Activated CD4-positive, CD25-positive, alpha-beta regulatory T cell treated with anti-CD3 and anti-CD28 coated beads, Interleukin-2, amount 50 U/mL, for 24 hours (primary cell): ENCODE measurements at regions not wholly inside any gene's neighbourhood (a gene's known extent, or its start where the extent isn't known, plus 50 kb on each side); places are given as distances from the start of the nearest gene placed in this dataset.

Experiments used
- ATAC-seq, 2 donors: fragments of 150-1000 bp; cut with Tn5 transposase; one replicate each; pipeline ENCODE4 v1.10.0; 2021; ENCODE audit warnings: mild to moderate bottlenecking in 1 of 2, moderate library complexity in 1 of 2

DNA sequence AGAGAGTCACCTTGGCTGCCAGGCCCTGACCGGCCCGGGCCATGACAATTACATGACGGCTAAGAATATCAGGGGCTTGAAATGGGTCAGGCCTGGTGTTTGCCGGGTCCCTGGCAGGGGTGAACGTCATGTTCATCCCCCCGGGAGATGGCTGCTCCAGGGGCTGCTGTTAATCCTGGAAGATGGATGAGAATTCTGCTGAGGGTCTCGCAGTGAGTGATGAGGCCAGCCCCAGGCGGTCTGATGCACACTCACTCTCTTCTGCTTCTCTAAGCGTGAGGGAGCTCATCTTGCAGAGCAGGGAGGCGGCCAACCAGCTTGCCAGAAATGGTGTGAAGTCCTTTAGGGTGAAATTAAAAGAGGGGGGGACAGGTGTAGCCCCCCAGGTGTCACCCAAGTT lies 101.3 kb upstream of the ANO1 start:
- ATAC-seq: no peak

DNA sequence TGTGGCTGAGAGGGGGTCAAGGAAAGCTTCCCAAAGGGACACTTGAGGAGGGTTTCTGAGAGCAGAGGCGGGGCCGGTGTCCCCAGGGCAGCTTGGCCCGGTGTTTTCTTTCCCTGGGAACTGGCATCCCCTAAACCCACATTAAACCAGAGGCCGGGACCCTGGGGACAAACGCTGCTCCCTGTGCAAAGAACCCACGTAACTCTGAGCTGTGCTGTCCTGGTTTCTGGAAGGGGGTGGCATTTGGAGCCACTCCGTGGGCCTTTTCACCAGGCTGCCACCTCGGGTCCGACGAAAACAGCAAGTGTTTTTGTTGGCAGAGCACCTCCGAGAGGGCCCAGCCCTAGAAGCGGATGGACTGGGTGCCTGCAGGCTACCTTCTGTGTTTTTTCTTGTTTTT lies 100.2 kb upstream of the ANO1 start:
- no peak for ATAC-seq

DNA sequence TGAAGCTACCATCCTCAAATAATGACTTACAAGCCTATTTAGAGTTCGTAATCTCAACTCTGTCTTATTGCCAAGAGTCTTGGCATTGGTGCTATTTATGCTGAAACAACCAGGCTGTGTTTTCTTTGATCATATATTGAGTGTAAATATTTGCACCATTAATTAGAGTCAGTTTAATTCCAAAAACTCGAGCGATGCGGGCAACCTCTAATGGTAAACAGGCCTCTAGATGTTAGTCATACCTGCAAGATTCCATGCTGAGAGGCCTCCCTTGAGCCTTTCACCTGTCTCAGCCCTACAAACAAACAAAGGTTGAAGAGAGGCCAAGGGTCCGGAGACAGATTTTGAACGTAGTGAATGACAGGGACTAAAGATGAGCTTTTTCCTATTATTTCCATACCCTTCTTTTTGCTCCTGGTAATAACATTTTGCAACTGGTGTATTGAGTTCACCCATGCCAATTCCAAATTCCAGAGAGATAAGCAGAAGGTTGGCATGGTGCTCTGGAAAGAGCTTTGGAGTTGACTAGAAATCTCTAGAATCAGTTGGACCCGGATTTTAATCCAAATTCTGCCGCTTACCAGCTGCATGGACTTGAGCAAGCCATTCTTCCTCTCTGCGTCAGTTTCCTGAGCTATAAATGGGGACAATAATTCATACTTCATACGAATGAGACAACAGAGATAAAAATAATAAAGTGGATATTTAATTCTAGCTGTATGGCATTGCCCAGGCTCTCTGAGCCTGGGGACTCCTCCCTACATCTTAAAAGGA lies 99.1 kb upstream of the ANO1 start:
- ATAC-seq: no peak

DNA sequence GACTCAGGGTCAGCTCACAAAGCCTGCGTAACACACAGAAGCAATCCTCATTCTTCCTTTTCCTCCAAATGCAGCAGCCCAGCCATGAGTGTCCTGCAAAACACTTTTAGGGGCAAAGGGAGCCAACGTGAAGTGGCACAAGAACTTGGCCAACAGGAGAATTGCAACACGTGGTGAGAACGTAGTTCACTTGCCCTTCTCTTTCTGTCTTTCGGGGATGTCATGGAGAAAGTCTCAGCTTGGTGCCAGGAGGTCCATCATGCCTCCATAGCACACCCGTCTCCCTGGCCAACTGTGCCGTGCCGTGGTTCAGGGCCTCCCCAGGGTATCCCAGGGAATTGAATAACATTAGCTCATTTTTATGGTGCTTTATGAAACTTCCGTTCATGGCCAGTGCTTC lies 98.5 kb upstream of the ANO1 start:
- no peak for ATAC-seq

DNA sequence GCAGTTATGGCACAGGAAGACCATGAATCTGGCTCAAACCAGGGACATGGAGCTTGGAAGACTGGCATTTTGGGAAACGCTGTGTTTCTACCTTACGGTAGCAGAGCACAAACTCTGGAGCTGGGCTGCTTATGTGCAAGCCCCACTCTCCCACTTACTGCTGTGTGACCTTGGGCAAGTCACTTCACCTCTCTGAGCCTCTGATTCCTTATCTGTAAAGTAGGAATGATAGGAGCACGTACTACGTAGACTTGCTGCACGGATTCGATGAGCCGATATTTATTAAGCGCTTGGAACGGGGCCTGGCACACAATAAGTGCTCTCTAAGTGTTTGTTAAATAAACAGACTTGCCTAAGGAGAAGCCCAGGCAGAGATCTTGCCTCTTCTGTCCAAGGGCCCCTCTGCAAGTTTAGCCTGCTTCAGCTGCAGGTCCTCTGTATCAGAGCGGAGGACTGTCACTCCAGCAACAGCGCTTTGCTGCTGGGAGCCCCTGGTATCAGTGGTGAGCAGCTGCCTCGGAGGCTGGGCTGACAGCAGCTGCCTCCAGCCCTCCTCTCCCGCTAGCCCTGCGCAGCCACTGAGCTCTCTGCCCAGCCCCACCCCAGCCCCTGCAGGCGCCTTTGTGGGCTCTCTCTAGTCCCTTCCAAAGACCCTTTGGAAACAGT lies 96.9 kb upstream of the ANO1 start:
- no peak for ATAC-seq

DNA sequence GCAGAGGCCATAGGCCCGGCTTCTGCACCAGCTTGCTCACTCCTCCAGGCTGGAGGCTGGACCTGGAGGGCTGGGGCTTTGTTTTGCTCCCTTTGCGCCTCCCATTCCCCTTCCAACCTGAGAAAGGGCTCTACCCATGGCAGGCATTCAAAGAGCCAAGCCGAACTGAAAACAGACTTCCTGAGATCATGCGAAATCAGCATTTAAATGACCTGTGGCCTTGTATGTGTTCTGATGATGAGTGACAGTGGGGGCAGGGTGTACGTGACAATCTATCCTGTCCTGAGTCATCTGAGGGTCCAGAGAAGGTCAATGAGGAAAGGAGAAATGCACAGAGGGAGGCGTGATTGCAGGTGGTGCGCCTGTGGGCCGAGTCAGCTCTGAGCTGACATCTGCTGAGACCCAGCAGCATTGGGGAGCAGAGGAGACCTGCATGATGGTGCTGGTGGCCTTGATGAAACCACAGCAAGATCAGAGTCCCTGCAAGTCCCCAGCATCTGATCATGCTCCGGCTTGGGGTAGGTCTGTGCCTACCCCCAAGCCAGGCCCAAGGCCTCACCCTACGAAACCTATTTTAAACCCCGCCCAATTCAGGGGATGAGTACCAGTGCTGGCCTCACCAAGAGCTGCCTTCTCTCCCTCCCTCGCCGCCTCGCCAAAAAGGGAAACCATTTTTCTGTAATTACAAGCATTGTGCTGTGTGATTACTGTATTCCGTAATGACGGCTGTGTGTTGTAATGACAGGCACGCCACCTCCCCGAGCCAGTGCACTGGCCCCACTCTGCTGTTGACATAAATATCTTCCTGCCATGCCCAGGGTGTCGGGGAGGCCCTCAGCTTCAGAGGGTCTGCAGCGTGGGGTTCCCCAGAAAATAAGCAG lies 95.2 kb upstream of the ANO1 start:
- ATAC-seq: no peak

DNA sequence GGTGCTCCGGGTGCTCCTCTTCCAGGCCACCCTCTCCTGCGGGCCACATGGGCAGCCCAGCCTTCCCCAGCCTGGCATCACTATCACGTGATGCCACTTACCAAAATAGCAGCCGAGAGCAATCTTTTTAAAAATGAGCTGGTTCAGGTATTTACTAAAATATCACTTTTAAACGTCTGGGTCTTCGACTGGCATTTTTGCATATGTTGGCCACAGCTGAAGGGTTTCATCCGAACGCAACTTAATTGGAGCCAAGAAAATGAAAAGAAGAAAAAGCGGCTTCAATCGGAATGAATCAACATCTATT lies 94.6 kb upstream of the ANO1 start:
- no peak for ATAC-seq

DNA sequence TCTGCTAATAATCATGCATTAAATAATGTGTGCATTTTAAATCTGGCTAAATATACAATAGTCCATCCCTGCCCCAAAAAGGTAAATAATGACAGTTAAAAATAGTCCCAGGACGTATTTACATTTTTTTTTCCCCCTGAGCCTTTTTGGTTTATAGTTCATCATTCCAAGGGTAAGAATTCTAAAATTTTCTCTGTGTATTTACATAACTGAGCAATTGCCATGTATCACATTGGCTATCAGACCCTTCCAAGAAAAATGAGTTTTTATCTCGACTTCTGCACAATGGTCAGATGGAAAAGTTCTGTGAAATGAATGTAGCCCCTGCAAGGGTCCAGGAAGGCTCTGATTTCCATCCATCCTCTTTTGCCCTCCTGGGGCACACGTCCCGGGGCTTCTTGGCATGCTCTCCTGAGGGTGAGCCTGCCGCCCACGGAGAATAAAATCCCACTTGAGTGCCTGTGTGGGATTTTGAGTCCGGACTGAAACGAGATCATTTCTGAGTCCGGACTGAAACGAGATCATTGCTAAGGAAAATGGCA lies 94.1 kb upstream of the ANO1 start:
- ATAC-seq: no peak

DNA sequence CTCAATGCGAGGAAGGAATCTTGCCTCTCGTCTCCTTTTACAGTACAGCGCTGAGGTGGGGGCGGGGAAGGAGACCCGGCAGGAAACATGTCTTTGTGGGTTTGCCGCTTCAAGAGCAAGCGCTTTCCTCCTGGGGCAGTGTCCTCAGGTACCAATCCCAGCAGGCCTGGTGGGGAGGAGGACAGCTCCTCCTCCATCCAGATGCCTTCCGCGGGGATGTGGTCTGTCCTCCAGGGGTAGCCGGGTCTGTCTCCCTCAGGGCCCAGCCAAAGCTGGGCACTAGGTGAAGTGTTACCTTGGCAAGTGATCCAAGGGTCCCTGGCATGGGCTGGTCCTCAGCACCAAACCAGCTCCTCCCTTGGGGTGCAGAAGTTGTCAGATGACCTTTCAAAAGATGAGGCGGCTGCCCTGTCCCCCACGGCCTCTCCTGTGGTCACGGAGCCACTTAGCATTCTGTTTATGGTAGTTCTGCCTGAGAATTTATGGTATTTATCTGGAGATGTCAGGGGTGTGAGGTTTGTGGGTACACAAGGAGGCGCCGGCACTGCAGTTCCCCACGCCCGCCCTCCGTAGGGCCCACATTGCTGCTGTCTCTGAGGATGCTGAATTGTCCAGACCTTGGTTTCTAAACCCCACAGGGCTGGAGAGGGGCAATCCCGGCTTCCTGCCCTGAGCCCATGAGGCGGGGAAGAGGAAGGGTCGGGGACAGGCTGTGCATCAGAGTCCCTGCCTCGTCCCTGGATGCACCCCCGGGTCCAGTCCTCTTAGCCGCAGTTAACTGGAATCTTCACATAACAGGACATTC lies 93.5 kb upstream of the ANO1 start:
- no peak for ATAC-seq

DNA sequence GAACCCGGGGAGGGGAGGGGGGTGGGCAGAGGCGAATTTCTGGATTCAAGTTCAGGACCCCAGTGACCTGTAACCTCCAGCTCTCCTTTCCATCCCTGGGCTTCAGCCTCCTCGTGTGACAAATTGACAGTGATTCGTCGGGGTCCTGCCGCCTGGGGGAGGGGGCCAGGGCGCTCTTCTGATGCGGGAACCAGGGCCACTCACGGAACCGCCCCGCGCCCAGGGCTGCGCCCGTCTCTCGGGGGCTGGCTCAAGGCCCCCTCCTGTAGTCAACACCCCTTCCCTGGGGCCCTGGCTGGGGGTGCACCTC lies 92.8 kb upstream of the ANO1 start:
- no peak for ATAC-seq

DNA sequence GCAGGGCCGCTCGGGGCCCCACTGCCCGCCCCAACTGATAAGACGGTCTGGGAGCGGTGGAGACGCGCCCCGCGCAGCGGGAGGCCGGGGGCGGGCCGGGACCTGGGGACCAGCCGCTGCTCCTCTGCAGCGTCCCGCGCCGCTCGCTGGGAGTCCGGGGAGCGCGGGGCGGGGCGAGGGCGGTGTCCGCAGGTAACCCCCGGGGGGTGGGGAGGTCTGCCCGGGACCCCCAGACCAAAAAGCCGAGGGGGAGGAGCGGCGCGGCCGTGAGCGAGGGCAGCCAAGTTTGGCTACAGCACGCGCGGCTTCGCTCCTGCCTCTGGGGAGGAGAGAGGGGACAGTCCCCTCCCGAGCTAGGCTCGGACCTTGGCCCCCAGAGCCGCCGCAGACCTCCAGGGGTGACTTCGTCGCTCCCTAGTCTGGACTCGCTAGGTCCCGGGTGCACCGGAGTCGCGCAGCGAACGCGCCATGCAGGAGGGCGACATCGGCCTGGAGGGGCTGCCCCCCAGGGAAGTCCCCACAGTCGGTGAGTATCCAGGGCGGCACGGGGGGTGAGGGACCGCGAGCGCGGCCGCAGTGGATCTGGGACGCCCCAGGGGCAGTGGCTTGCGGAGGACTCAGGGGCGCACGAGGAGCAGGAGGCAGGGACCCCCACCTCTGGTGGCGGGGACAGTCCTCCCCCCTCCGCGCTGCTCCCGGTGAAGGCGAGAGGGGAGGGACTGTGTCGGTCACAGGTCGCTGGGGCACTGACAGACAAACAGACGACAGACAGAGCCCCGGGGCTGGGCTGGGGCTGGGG lies 92.3 kb upstream of the ANO1 start:
- no peak for ATAC-seq

DNA sequence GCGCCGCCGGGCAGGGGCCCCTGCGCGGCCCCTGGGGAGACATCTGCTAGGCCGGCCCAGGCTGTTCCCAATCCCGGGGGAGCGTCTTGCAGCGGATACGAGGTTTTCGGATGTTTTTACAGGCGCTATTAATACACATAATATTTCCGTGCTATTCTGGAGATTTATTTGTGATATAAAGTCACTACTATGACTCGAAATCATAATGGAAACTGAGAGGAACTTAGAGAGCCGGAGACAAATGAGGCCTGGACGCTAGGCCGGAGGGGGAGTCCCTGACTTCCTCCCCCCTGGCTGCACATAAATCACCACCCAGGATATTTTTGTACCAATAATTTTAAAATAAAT lies 91.7 kb upstream of the ANO1 start:
- ATAC-seq: no peak

DNA sequence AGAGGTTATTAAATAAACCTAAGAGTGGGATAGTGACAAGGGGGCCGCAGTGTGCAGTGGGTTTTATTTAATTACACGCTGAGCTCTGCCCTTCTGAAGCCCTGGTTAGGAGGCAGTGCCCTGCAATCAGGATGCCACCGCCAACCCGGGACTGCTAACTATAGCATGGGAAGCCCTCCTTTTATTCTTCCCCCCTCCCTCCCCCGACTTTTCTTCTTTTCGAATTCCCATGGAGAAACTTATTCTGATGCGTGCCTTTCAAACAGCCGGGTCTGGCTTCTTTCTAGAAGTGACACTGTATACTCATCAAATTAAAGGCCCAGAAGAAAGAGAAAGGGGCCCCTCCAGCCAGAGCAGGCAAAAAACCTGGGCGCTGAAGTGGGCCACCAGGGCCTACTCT lies 91.3 kb upstream of the ANO1 start:
- no peak for ATAC-seq

DNA sequence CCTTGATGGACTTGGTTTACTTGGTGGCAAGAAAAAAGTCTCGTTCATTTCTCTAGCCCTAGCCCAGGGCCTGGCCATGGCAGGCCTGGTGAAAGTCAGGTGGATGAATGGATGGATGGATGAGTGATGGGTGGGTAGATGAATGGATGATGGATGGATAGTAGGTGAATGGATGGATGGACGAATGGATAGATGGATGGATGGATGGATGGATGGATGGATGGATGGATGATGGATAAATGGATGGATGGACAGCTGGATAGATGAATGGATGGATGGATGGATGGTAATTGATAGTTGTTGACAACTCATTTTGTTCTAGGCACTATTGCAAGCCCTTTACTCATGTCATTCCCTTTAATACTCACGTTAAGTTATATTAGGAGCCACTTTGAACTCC lies 86.1 kb upstream of the ANO1 start:
- no peak for ATAC-seq

DNA sequence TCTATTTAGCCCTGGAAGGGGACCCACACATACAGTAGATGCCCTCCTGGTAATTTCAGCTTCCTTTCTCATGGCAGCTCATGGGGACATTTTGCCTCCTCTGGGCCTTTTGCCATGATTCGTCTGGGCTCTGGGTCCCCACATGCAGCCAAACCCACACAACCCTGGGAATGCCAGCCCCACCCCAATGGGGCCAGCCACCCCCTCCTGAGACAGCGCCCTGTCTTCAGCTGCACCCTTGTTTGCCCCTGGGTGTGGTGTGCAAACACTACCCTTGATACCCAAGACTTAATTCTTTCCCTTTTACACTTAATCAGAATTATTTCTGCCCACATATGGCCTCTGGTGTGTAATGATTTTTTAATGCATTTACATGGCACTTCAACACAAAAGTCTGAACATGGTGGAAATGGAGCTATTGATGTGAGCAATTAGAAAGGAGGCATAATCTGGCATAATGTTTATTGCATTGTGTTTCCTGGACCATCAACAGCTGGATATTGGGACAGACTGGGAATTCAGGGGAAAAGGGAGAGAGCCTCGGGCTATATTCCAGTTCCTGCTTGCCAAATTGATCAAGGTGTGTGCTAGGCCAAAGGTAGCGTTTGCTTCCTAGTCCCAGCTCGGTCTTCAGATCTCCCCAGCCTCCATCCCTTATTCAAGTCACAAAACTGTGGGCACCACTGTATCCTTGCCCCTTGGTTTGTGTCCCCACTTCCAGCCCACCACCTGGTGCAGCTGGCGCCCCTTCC lies 85.0 kb upstream of the ANO1 start:
- no peak for ATAC-seq

DNA sequence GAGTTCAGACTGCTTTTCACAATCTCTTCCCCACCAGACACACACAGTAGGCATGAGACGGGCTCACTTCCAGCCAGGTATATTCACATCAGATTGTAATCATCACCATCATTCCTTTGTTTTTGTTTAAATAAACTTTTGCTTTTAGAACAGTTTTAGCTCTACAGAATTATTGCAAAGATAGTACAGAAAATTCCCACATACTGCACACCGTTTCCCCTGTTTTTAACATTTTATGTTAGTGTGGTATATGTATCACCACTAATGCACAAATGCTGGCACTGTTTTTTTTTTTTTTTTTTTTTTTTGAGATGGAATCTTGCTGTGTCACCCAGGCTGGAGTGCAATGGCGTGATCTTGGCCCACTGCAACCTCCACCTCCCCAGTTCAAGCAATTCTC lies 83.3 kb upstream of the ANO1 start:
- no peak for ATAC-seq

DNA sequence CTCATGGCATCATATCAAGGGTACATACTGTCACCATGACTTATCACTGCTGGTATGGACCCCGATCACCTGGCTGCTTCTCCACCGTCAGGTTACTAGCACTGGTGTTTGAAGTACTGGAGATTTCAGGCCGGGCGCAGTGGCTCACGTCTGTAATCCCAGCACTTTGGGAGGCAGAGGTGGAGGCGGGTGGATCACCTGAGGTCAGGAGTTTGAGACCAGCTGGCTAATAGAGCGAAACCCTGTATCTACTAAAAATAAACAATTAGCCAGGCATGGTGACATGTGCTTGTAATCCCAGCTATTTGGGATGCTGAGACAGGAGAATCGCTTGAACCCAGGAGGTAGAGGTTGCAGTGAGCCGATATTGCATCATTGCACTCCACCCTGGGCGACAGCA lies 82.4 kb upstream of the ANO1 start:
- no peak for ATAC-seq

DNA sequence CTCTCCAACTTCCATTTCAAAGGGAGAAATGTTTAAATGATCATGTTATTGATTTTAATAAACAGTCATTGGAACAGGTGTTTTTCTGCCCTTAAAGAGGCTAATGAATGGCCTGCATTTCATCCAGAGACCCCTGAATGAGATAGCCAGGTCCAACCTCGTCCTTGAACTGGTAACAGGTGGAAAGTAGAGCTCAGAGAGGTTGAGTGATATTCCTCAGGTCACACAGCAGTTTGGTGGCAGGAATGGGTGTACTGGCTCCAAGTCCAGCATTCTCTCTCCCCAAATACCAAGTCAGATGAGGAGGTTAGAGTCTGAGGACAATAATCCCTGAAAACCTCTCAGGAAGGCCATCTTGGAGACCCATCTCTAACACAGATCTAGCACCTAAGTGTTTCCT lies 81.7 kb upstream of the ANO1 start:
- no peak for ATAC-seq

DNA sequence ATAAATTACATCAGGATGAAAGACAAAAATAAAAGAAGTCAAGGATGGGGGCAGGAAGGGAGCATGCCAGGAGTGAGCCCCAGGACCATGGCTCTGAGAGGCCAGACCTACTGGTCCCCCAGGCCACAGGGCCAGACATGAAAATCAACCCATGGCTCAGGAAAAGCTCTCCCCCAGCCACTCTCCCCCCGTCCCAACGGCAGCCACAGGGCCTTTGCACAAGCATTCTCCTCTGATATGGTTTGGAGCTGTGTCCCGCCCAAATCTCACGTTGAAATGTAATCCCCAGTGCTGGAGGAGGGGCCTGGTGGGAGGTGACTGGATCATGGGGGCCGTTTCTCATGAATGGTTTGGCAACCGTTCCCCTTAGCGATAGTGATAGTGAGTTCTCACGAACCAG lies 80.8 kb upstream of the ANO1 start:
- ATAC-seq: no peak

DNA sequence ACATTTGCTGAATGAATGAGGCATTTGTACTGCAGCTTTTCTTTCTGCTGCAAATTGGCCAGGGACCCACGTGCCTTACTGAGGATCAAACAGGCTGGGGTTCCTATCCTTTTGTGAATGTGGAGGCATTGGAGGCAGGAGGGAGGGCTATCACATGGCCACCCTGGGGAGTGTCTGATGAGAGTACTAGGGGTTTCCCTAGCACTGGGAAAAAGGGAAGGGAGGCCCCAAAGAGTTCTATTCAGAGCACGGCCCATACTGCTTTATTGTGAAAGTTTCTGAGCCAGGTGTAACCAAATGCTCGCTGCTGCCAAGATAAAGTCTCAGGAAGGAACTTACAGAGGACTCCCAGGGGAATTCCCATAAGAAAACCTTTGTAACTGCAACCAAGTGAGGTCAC lies 78.4 kb upstream of the ANO1 start:
- no peak for ATAC-seq

DNA sequence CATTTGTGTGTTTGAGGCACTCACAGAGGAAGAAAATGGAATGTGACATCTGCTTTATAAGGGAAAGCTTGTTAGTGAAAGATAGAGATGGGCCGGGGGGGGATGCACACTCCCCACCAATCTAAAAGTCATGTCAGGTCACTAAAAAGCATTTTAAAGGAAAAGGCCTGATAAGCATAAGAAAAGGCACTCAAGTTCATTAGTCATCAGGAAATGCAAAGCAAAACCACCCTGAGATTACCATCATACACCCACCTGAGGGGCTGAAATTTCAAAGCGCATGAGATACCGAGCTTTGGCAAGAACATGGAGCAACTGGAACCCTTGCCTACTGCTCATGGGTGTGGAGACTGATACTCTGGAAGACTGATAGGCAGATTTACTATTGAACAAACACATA lies 77.9 kb upstream of the ANO1 start:
- ATAC-seq: no peak

DNA sequence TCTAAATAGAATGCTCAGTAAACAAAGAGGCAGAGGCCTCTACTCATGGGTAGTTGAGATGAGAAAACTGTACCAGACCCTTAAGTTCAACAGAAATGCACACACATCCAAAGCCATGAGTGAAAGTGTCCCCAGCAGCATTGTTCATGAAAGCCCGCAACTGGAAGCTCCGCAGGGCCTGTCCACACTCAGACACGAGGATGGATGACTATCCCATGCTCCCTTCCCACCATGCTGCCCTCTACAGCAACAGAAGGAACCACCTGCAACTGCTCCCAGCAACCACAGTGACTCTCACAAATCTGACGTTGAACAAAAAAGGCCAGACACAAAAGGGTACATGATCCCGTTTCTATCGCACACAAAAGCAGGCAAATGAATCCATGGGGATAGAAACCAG lies 76.9 kb upstream of the ANO1 start:
- ATAC-seq: no peak
